22Rv1 (cell line): ENCODE measurements at regions not wholly inside any gene's neighbourhood (a gene's known extent, or its start where the extent isn't known, plus 50 kb on each side); places are given as distances from the start of the nearest gene placed in this dataset.
"Not testable (repeated sequence)": the region's sequence is repeated elsewhere in the genome, so short reads cannot be mapped to it uniquely, and the experiment has no call there.

ENCODE experiments used
- H3K27ac ChIP-seq: fragments of 450-650 bp; 2 replicates; pipeline ENCODE4 v1.5.1; 2017
- ZFX ChIP-seq: fragments of 450-650 bp; IDR thresholded peaks from 2 replicates; pipeline ENCODE4 v1.6.1; 2017; ENCODE audit warnings: antibody characterized with exemption, borderline replicate concordance
- TF ChIP-seq, protein P1 (sequence below): fragments of 450-650 bp; IDR thresholded peaks from 2 replicates; pipeline ENCODE4 v1.5.1; 2017; ENCODE audit warnings: mild to moderate bottlenecking

- TF ChIP-seq ZFX, result no peak
- TF ChIP-seq, protein P1, sequence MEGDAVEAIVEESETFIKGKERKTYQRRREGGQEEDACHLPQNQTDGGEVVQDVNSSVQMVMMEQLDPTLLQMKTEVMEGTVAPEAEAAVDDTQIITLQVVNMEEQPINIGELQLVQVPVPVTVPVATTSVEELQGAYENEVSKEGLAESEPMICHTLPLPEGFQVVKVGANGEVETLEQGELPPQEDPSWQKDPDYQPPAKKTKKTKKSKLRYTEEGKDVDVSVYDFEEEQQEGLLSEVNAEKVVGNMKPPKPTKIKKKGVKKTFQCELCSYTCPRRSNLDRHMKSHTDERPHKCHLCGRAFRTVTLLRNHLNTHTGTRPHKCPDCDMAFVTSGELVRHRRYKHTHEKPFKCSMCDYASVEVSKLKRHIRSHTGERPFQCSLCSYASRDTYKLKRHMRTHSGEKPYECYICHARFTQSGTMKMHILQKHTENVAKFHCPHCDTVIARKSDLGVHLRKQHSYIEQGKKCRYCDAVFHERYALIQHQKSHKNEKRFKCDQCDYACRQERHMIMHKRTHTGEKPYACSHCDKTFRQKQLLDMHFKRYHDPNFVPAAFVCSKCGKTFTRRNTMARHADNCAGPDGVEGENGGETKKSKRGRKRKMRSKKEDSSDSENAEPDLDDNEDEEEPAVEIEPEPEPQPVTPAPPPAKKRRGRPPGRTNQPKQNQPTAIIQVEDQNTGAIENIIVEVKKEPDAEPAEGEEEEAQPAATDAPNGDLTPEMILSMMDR, result no peak
These were observed 110.5 kb upstream of the KCND3 start for GRCh38 chr1:112099979-112100378.

GRCh38 chr1:112105557-112105956 lies 116.1 kb upstream of the KCND3 start:
- TF ChIP-seq, protein P1, result no peak
- no peak for TF ChIP-seq ZFX
- H3K27ac ChIP-seq, result no peak overlapping the region

More at GRCh38 chr1:112099979-112100378, 110.5 kb upstream of the KCND3 start:
- H3K27ac ChIP-seq, result no peak overlapping the region

DNA sequence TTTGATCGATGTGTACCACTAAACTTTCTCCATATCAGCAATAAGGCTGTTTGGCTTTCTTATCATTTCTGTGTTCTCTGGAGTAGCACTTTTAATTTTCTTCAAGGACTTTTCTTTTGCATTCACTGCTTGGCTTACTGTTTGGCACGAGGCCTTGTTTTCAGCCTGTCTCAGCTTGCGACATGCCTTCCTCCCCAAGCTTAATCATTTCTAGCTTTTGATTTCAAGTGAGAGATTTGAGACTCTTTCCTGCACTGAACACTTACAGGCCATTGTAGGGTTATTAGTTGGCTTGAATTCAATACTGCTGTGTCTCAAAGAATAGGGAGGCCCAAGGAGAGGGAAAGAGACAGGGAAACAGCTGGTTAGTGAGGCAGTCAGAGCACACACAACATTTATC lies 120.6 kb upstream of the KCND3 start:
- H3K27ac ChIP-seq, result no peak overlapping the region
- TF ChIP-seq, protein P1, result no peak
- no peak for TF ChIP-seq ZFX

- H3K27ac ChIP-seq, result no peak overlapping the region
- TF ChIP-seq, protein P1, result no peak
- TF ChIP-seq ZFX, result no peak
These were observed 122.3 kb upstream of the KCND3 start for GRCh38 chr1:112111734-112112133.

- no peak overlapping the region for H3K27ac ChIP-seq
- TF ChIP-seq ZFX, result no peak
- TF ChIP-seq, protein P1, result no peak
These were observed 125.1 kb upstream of the KCND3 start for GRCh38 chr1:112114540-112114939.

GRCh38 chr1:112126598-112126997 lies 137.1 kb upstream of the KCND3 start:
- TF ChIP-seq, protein P1, result no peak
- TF ChIP-seq ZFX, result no peak
- no peak overlapping the region for H3K27ac ChIP-seq

GRCh38 chr1:112127606-112128005 lies 138.1 kb upstream of the KCND3 start:
- H3K27ac ChIP-seq, result not testable (repeated sequence)

DNA sequence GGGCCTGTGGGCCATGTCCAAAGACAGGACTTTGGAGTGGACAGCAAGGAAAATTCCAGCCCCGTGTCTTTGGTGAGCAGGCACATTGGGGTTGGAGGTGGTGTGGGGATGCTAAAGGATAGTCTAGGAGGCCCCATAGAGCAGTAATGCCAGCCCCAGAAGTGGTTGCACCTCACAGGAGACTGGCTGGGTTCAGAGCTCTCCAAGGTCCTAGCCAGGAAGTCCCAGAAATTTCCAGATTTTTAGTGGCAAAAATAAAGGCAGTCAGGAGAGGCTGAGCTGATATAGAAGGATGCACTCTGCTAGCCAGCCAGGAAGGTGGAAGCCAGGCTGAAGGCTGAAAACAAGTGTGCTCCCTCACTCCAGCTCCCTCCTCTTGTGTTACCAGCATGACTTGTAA lies 144.0 kb upstream of the KCND3 start:
- no peak overlapping the region for H3K27ac ChIP-seq
- no peak for TF ChIP-seq ZFX
- TF ChIP-seq, protein P1, result no peak
